Uterus (tissue), 3 donors: ENCODE measurements at regions not wholly inside any gene's neighbourhood (a gene's known extent, or its start where the extent isn't known, plus 50 kb on each side); places are given as distances from the start of the nearest gene placed in this dataset.

Experiments
- DNase-seq, 2 donors: peaks; one replicate each; pipeline ENCODE4 v3.0.0-alpha.2; 2019 to 2020
- H3K27ac ChIP-seq, 2 donors: fragments of 200-600 bp; sonication (generic); 1 replicate in 1 of 2; 2 replicates in 1 of 2; pipeline ENCODE4 v1.5.1; 2016 to 2018
- H3K27me3 ChIP-seq, 2 donors: fragments of 200-600 bp; sonication (generic); one replicate each; pipeline ENCODE4 v1.5.1; 2018 to 2019; ENCODE audit warnings: control low read depth in 1 of 2
- H3K36me3 ChIP-seq, 2 donors: fragments of 200-600 bp; sonication (generic); one replicate each; pipeline ENCODE4 v1.5.1; 2019; ENCODE audit warnings: control low read depth in 1 of 2
- H3K4me1 ChIP-seq, 2 donors: fragments of 200-600 bp; sonication (generic); one replicate each; pipeline ENCODE4 v1.5.1; 2018 to 2019; ENCODE audit warnings: control low read depth in 1 of 2
- H3K4me3 ChIP-seq, 2 donors: fragments of 200-600 bp; sonication (generic); 1 replicate in 1 of 2; 2 replicates in 1 of 2; pipeline ENCODE4 v1.5.1; 2018 to 2019; ENCODE audit warnings: mild to moderate bottlenecking in 1 of 2
- H3K9me3 ChIP-seq, 2 donors: fragments of 200-600 bp; sonication (generic); one replicate each; pipeline ENCODE4 v1.5.1; 2019; ENCODE audit warnings: control low read depth in 1 of 2
- POLR2A ChIP-seq, 2 donors: fragments of 450-650 bp; IDR thresholded peaks; one replicate each; pipeline ENCODE4 v1.6.1; 2016; ENCODE audit warnings: antibody characterized with exemption in 2 of 2, mild to moderate bottlenecking in 1 of 2, moderate library complexity in 1 of 2
- intact Hi-C: fragments of 100-400 bp; cut with DNase I; formaldehyde crosslinking; loops from one replicate; pipeline ENCODE4 v1.15.1; 2023; ENCODE audit warnings: low total_unique reads
- TF ChIP-seq, protein P1 (sequence below), 4 experiments: fragments of 200-600 bp in 2 of 4; fragments of 450-650 bp in 2 of 4; sonication (generic) in 2 of 4; IDR thresholded peaks; one replicate each; pipeline ENCODE4 v1.5.1; 2016 to 2019; ENCODE audit warnings: antibody characterized with exemption in 4 of 4, mild to moderate bottlenecking in 2 of 4, moderate library complexity in 1 of 4
- donor health status: DM: yes; HTN: yes; CAD: no.

DNA sequence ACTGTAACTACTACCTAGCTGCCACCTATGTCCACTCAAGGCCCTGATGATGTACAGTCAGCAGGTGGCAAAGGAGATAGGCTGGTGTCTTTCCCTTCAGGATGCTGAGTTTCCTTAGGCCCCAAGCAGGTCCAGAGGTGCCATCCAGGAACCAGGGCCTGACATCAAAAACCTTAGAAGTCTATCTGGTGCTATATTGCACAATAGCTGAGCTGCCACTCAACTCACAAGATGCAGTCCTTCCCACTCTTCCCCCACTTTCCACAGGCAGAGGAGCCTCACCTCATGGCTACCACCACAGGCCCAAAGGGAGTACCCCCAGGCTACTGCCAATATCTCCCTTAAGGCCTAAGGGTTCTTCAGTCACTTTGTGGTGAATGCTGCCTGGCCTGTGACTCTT, 83.9 kb upstream of the ZNF827 start:
- H3K36me3 ChIP-seq = no peaks in the 10 kb centered on the region
- no peaks in the 10 kb centered on the region for H3K4me1 ChIP-seq
- H3K4me3 ChIP-seq = no peak overlapping the region
- H3K27me3 ChIP-seq = no peaks in the 10 kb centered on the region
- intact Hi-C loops = no loop called here
- no peaks in the 10 kb centered on the region for H3K9me3 ChIP-seq
- TF ChIP-seq POLR2A (IDR thresholded peaks at IDR 0.05) = no peak
- TF ChIP-seq, protein P1, sequence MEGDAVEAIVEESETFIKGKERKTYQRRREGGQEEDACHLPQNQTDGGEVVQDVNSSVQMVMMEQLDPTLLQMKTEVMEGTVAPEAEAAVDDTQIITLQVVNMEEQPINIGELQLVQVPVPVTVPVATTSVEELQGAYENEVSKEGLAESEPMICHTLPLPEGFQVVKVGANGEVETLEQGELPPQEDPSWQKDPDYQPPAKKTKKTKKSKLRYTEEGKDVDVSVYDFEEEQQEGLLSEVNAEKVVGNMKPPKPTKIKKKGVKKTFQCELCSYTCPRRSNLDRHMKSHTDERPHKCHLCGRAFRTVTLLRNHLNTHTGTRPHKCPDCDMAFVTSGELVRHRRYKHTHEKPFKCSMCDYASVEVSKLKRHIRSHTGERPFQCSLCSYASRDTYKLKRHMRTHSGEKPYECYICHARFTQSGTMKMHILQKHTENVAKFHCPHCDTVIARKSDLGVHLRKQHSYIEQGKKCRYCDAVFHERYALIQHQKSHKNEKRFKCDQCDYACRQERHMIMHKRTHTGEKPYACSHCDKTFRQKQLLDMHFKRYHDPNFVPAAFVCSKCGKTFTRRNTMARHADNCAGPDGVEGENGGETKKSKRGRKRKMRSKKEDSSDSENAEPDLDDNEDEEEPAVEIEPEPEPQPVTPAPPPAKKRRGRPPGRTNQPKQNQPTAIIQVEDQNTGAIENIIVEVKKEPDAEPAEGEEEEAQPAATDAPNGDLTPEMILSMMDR (IDR thresholded peaks at IDR 0.05) = no peak
- no peak for DNase-seq
- no peak overlapping the region for H3K27ac ChIP-seq

DNA sequence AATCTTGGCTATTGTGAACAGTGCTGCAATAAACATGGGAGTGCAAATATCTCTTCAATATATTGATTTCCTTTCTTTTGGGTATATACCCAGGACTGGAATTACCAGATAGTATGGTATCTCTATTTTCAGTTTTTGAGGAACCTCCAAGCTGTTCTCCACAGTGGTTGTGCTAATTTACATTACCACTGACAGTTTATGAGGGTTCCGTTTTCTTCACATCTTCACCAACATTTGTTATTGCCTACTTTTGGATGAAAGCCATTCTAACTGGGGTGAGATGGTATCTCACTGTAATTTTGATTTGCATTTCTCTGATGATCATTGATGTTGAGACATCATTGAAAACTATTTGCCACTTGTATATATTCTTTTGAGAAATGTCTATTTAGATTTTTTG, 79.6 kb upstream of the ZNF827 start:
- intact Hi-C loops = no loop called here
- H3K4me1 ChIP-seq = no peaks in the 10 kb centered on the region
- no peak overlapping the region for H3K27ac ChIP-seq
- no peak for DNase-seq
- TF ChIP-seq POLR2A (IDR thresholded peaks at IDR 0.05) = no peak
- TF ChIP-seq, protein P1 (IDR thresholded peaks at IDR 0.05) = no peak
- H3K9me3 ChIP-seq = no peaks in the 10 kb centered on the region
- no peaks in the 10 kb centered on the region for H3K36me3 ChIP-seq
- H3K4me3 ChIP-seq = no peak overlapping the region
- no peaks in the 10 kb centered on the region for H3K27me3 ChIP-seq

DNA sequence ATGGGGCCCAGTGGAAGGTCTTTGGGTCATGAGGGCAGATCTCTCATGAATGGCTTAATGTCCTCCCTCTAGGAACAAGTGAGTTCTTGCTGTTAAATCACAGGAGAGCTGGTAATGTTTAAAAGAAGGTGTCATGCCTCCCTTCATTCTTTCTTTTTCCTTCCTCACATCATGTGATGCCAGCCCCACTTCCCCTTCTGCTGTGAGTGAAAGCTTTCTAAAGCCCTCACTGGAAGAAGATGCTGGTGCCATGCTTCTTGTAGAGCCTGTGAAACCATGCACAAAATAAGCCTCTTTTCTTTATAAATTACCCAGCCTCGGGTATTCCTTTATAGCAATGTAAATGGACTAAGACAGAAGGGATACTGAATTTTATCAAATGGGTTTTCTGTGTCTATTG, 66.1 kb upstream of the ZNF827 start:
- H3K4me1 ChIP-seq = no peaks in the 10 kb centered on the region
- H3K9me3 ChIP-seq = no peaks in the 10 kb centered on the region
- H3K4me3 ChIP-seq = no peak overlapping the region
- no peaks in the 10 kb centered on the region for H3K36me3 ChIP-seq
- no peaks in the 10 kb centered on the region for H3K27me3 ChIP-seq
- no peak for DNase-seq
- intact Hi-C loops = no loop called here
- H3K27ac ChIP-seq = no peak overlapping the region
- TF ChIP-seq, protein P1 (IDR thresholded peaks at IDR 0.05) = no peak
- no peak for TF ChIP-seq POLR2A (IDR thresholded peaks at IDR 0.05)

DNA sequence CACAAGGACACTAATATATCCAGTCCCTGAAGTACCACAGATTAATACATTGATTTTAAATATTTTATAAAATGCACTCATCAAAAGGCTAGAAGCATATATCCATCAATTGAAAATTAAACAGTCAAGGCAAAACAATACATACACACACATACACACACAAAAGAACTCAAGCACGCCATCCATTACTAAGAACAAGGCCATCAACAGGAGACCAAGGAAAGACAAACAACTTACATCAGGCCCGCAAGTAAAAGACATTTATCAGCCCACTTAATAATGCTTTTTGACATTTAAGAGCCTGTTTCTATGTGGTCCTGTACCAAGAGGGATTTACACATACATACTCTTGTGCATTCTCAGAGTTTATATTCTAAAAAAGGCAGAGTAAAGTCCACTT, 50.0 kb upstream of the ZNF827 start:
- DNase-seq = no peak
- Histone ChIP-seq H3K4me1 (no peaks in the 10 kb centered on the region), H3K27ac (no peak overlapping the region), H3K9me3 (no peaks in the 10 kb centered on the region), H3K36me3 (no peaks in the 10 kb centered on the region), H3K27me3 (no peaks in the 10 kb centered on the region), H3K4me3 (no peak overlapping the region)
- TF ChIP-seq, protein P1 (IDR thresholded peaks at IDR 0.05) = no peak
- TF ChIP-seq POLR2A (IDR thresholded peaks at IDR 0.05) = no peak
- intact Hi-C loops = no loop called here
